Liver (tissue), 8 donors: ENCODE measurements at regions not wholly inside any gene's neighbourhood (a gene's known extent, or its start where the extent isn't known, plus 50 kb on each side); places are given as distances from the start of the nearest gene placed in this dataset.

Source experiments
- DNase-seq: peaks from one replicate; pipeline ENCODE4 v3.0.0-alpha.2; 2017; ENCODE audit warnings: low spot score
- H3K27ac ChIP-seq, 2 donors: one replicate each; pipeline ENCODE4 v1.7.0; 2013; ENCODE audit warnings: inconsistent platforms in 2 of 2, low read length in 2 of 2, control low read depth in 1 of 2, low read depth in 1 of 2, mild to moderate bottlenecking in 1 of 2
- H3K27me3 ChIP-seq, 4 donors: one replicate each; pipeline versions ENCODE4 v1.6.1 to v1.7.0; 2013; ENCODE audit warnings: low read length in 3 of 4, inconsistent platforms in 1 of 4, mild to moderate bottlenecking in 1 of 4, moderate library complexity in 1 of 4; ENCODE audit not compliant: control insufficient read depth in 4 of 4, insufficient read depth in 4 of 4
- H3K36me3 ChIP-seq, 4 donors: one replicate each; pipeline versions ENCODE4 v1.6.1 to v1.7.0; 2013; ENCODE audit warnings: low read length in 3 of 4, mild to moderate bottlenecking in 3 of 4, low read depth in 1 of 4, moderate library complexity in 1 of 4; ENCODE audit not compliant: control insufficient read depth in 4 of 4, insufficient read depth in 3 of 4
- H3K4me1 ChIP-seq, 4 donors: one replicate each; pipeline versions ENCODE4 v1.6.1 to v1.7.0; 2013; ENCODE audit warnings: low read length in 3 of 4, mild to moderate bottlenecking in 3 of 4, moderate library complexity in 1 of 4; ENCODE audit not compliant: control insufficient read depth in 4 of 4, insufficient read depth in 4 of 4
- H3K4me3 ChIP-seq, 3 donors: one replicate each; pipeline versions ENCODE4 v1.6.1 to v1.7.0; 2013; ENCODE audit warnings: low read length in 3 of 3, control low read depth in 1 of 3, low read depth in 1 of 3, mild to moderate bottlenecking in 1 of 3
- H3K9ac ChIP-seq, 2 donors: one replicate each; pipeline ENCODE4 v1.7.0; 2013; ENCODE audit warnings: low read length in 2 of 2, mild to moderate bottlenecking in 2 of 2, moderate library complexity in 2 of 2, control low read depth in 1 of 2, low read depth in 1 of 2
- H3K9me3 ChIP-seq, 4 donors: one replicate each; pipeline versions ENCODE4 v1.6.1 to v1.7.0; 2013; ENCODE audit warnings: low read length in 3 of 4; ENCODE audit not compliant: control insufficient read depth in 4 of 4
- ATF3 ChIP-seq: IDR thresholded peaks from 2 replicates; pipeline ENCODE4 v1.6.1; 2016; ENCODE audit warnings: antibody characterized with exemption
- CTCF ChIP-seq: fragments of 150-350 bp; IDR thresholded peaks from 2 replicates; pipeline ENCODE4 v1.5.1; 2017; ENCODE audit warnings: improper control_type of control experiment, low read depth, low read length; ENCODE audit not compliant: missing input control
- EGR1 ChIP-seq, 2 donors: IDR thresholded peaks; 2 replicates each; pipeline ENCODE4 v1.6.1; 2016 to 2018; ENCODE audit warnings: antibody characterized with exemption in 2 of 2, low read depth in 2 of 2
- FOXA1 ChIP-seq: IDR thresholded peaks from 2 replicates; pipeline ENCODE4 v1.6.1; 2016; ENCODE audit warnings: antibody characterized with exemption
- FOXA2 ChIP-seq: IDR thresholded peaks from 2 replicates; pipeline ENCODE4 v1.6.1; 2016; ENCODE audit warnings: antibody characterized with exemption
- GABPA ChIP-seq, 2 donors: IDR thresholded peaks in 1 of 2; conservative IDR thresholded peaks in 1 of 2; 2 replicates each; pipeline ENCODE4 v1.6.1; 2016; ENCODE audit warnings: antibody characterized with exemption in 2 of 2, mild to moderate bottlenecking in 1 of 2, moderate library complexity in 1 of 2
- HNF4A ChIP-seq, 2 donors: conservative IDR thresholded peaks; 2 replicates each; pipeline ENCODE4 v1.6.1; 2016; ENCODE audit warnings: antibody characterized with exemption in 2 of 2, mild to moderate bottlenecking in 2 of 2
- HNF4G ChIP-seq: IDR thresholded peaks from 2 replicates; pipeline ENCODE4 v1.6.1; 2016; ENCODE audit warnings: antibody characterized with exemption
- JUND ChIP-seq, 2 donors: IDR thresholded peaks; 2 replicates each; pipeline ENCODE4 v1.6.1; 2016; ENCODE audit warnings: antibody characterized with exemption in 2 of 2
- MAX ChIP-seq: IDR thresholded peaks from 2 replicates; pipeline ENCODE4 v1.6.1; 2016; ENCODE audit warnings: antibody characterized with exemption
- NR2F2 ChIP-seq: IDR thresholded peaks from 2 replicates; pipeline ENCODE4 v1.6.1; 2016; ENCODE audit warnings: antibody characterized with exemption
- RAD21 ChIP-seq, 2 donors: IDR thresholded peaks; 2 replicates each; pipeline ENCODE4 v1.6.1; 2016; ENCODE audit warnings: antibody characterized with exemption in 2 of 2, mild to moderate bottlenecking in 2 of 2
- REST ChIP-seq: IDR thresholded peaks from 2 replicates; pipeline ENCODE4 v1.6.1; 2016; ENCODE audit warnings: antibody characterized with exemption, mild to moderate bottlenecking
- RXRA ChIP-seq, 2 donors: IDR thresholded peaks; 2 replicates each; pipeline ENCODE4 v1.6.1; 2017 to 2018; ENCODE audit warnings: antibody characterized with exemption in 2 of 2, mild to moderate bottlenecking in 1 of 2
- SP1 ChIP-seq: IDR thresholded peaks from 2 replicates; pipeline ENCODE4 v1.6.1; 2018; ENCODE audit warnings: antibody characterized with exemption, mild to moderate bottlenecking
- TAF1 ChIP-seq: conservative IDR thresholded peaks from 2 replicates; pipeline ENCODE4 v1.6.1; 2016; ENCODE audit warnings: antibody characterized with exemption, mild to moderate bottlenecking
- YY1 ChIP-seq: IDR thresholded peaks from 2 replicates; pipeline ENCODE4 v1.6.1; 2016; ENCODE audit warnings: antibody characterized with exemption, mild to moderate bottlenecking
- WGBS: extraction: QIAGEN DNeasy Blood & Tissue Kit; methylation state at CpG from one replicate; pipeline ENCODE4 v1.1.7; 2013; 5-methylcytosine and 5-hydroxymethylcytosine counted together
- TF ChIP-seq, protein P1 (sequence below): IDR thresholded peaks from 2 replicates; pipeline ENCODE4 v1.6.1; 2016; ENCODE audit warnings: antibody characterized with exemption
- donor health status: healthy.
- donor health status: healthy.
- donor health status: healthy.
- donor health status: healthy.
- donor health status: healthy.

DNA sequence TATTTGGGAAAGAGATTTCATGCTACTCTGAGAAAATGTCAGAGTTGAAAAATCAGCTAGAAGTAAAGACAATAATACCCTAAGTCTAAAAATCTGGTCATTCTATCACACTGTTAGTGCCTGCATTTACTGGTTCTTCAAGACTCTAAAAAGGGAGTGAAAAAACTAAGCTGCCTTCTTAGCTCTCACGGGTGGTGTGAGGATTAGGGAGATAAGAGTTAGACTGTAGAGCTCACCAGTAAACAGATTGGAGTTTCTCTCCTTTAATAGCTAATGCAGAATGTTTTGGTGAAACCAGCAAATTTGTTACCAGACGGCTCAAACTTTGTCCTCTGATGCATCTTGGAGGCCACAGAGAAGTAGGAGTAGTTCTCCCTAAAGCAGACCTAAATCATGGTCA, 135.0 kb upstream of the OTX2 start:
- Histone ChIP-seq H3K36me3 (no peaks in the 10 kb centered on the region), H3K9me3 (peaks cover 0 to 3% (median 0%) of the 10 kb centered on the region in 4 donors), H3K4me1 (no peaks in the 10 kb centered on the region), H3K27ac (no peak overlapping the region), H3K27me3 (peaks cover 0 to 6% (median 0%) of the 10 kb centered on the region in 4 donors), H3K9ac (no peak overlapping the region), H3K4me3 (no peak overlapping the region)
- TF ChIP-seq HNF4A (conservative IDR thresholded peaks at IDR 0.05) (no peak), SP1 (no peak), ATF3 (no peak), TAF1 (no peak), NR2F2 (no peak), FOXA2 (no peak), CTCF (no peak)
- TF ChIP-seq, protein P1, sequence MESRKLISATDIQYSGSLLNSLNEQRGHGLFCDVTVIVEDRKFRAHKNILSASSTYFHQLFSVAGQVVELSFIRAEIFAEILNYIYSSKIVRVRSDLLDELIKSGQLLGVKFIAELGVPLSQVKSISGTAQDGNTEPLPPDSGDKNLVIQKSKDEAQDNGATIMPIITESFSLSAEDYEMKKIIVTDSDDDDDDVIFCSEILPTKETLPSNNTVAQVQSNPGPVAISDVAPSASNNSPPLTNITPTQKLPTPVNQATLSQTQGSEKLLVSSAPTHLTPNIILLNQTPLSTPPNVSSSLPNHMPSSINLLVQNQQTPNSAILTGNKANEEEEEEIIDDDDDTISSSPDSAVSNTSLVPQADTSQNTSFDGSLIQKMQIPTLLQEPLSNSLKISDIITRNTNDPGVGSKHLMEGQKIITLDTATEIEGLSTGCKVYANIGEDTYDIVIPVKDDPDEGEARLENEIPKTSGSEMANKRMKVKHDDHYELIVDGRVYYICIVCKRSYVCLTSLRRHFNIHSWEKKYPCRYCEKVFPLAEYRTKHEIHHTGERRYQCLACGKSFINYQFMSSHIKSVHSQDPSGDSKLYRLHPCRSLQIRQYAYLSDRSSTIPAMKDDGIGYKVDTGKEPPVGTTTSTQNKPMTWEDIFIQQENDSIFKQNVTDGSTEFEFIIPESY = no peak
- no peak for DNase-seq
- 24% methylated on average over 2 of the region's 2 CpGs for WGBS

- H3K27ac ChIP-seq = no peak overlapping the region
- no peak overlapping the region for H3K4me3 ChIP-seq
- WGBS = 88% methylated on average over 2 of the region's 2 CpGs
- H3K27me3 ChIP-seq = peaks cover 0 to 6% (median 0%) of the 10 kb centered on the region in 4 donors
- TF ChIP-seq GABPA (IDR thresholded peaks at IDR 0.05 in 1 of 2, conservative IDR thresholded peaks at IDR 0.05 in 1 of 2) (no peak), SP1 (no peak), NR2F2 (no peak), HNF4G (no peak), FOXA2 (no peak), ATF3 (no peak), HNF4A (conservative IDR thresholded peaks at IDR 0.05) (no peak), RXRA (IDR thresholded peaks at IDR 0.05) (no peak), EGR1 (IDR thresholded peaks at IDR 0.05; ENCODE audit: low read depth in 2 of 2) (no peak), CTCF (no peak), JUND (IDR thresholded peaks at IDR 0.05) (no peak), YY1 (no peak), REST (no peak), FOXA1 (no peak), MAX (no peak), TAF1 (no peak), RAD21 (IDR thresholded peaks at IDR 0.05) (no peak)
- TF ChIP-seq, protein P1 = no peak
- no peaks in the 10 kb centered on the region for H3K36me3 ChIP-seq
- H3K9ac ChIP-seq = no peak overlapping the region
- peaks cover 0 to 3% (median 0%) of the 10 kb centered on the region in 4 donors for H3K9me3 ChIP-seq
- H3K4me1 ChIP-seq = no peaks in the 10 kb centered on the region
- DNase-seq = no peak
Measured at GRCh38 chr14:56944397-56944796, 134.1 kb upstream of the OTX2 start.
